CD4-positive, alpha-beta T cell treated with Interleukin-10 for 1 hour (primary cell): ENCODE measurements at regions not wholly inside any gene's neighbourhood (a gene's known extent, or its start where the extent isn't known, plus 50 kb on each side); places are given as distances from the start of the nearest gene placed in this dataset.

Experiments
- DNase-seq: peaks from one replicate; pipeline ENCODE4 v3.0.0-alpha.2; 2020

- no peak for DNase-seq
Measured at GRCh38 chr20:19930426-19930825, 86.7 kb upstream of the NAA20 start.

GRCh38 chr20:19932170-19932667 is 84.9 kb upstream of the NAA20 start:
- no peak for DNase-seq

DNA sequence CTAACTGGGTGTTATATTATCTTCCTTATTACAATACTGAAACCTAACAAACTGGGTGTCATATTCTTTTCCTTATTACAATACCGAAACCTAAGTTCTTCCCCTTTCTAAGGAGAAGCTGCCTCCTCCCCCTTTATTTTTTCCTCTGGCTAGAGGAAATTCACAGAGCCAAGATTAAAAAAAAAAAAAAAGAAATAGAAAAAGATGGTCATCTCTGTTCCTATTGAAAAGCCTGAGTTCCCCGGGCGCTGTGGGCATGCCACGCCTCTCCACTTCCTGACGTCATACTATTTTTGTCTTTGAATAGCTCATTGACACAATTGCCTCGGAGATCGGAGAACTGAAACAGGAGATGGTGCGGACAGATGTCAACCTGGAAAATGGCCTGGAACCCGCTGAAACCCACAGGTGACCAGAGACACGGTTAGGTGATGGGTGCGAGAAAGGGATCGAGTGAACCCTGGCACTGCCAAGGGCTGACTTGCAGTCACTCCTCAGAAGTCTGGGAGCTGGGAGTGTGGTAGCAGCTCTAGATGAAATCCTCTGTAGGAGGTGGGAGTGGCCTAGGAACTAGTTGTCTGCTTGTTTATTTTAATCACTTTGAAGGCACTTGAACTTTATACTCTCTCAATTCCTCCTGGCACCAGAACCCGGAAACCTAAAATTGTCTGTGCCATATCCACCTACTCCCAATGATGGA is 82.2 kb upstream of the NAA20 start:
- peak; percentile 34 for DNase-seq

- no peak for DNase-seq
Measured at GRCh38 chr20:19935842-19936241, 81.3 kb upstream of the NAA20 start.

- DNase-seq = no peak
Measured at GRCh38 chr20:19936466-19937200, 80.5 kb upstream of the NAA20 start.

DNA sequence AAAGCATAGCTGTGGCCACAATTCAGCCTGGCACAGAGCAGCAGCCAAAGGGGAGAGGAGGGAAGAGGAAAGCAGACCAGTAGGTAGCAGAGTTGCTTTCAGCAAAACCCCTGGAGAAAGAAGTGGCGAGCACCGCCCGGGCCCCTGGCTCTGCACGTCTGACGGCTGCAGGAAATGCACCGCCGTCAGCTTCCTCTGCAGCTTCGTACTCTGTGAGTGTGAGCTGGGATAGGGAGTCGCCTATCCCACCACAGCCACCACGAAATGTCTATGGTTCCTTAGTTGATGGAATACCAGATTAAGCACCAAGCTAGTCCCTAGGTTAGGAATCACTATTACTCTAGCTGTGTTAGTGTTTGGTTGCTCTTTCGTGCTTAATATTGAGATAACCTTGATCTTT is 79.9 kb upstream of the NAA20 start:
- DNase-seq = no peak

GRCh38 chr20:19937651-19938420 is 79.3 kb upstream of the NAA20 start:
- DNase-seq = peak; percentile 19

DNA sequence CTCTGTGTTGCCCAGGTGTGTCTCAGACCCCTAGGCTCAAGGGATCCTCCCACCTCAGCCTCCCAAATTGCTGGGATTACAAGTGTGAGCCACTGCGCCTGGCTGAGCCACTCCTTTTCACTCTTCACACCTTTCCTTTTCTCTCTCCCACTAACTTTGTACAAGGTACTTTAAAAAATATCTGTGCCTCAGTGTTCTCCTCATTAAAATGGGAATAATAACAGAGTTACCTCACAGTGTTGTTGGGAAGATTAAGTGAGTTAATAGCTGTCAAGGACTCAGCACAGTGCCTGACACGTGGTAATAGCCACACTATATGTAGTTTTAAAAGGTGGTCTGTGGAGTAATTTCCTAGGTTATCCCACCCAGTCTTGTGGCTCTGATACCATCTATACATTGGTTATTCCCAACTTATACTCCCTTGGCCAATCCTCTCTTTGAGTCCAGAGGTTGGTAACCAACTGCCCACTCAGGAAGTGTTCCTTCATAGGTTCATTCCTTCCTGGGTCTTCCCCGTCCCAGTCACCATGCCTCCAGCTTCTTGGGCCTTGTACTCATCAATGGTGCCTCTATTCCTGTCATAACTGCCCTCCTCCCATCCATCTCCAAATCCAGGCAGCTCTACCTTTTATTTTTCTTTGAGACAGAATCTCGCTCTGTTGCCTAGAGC is 78.6 kb upstream of the NAA20 start:
- no peak for DNase-seq

- no peak for DNase-seq
Measured at GRCh38 chr20:19940988-19941460, 76.1 kb upstream of the NAA20 start.

- DNase-seq = no peak
Measured at GRCh38 chr20:19942611-19943010, 74.6 kb upstream of the NAA20 start.

DNA sequence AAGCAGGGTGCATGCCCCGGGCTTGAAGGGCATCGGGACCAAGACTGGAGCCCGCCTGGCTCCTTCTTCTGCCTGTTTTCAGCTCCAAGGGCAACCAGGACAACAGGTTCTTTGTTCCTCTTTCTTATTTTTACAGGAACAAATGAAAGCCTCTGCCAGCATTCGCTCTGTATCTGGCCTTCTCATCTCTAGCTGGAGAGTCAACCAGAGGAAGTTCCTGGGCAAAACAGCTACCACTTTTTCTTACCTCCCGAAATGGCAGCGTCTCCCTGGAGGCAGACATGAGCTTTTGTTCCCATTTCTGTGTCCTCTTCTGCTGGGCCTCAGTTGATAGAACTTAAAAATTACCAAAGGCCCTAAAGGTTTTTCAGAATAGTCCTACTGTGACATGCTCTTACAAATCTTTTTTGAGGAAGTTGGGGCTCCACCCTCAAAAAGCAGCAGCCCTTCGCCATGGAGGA is 74.1 kb upstream of the NAA20 start:
- no peak for DNase-seq

DNA sequence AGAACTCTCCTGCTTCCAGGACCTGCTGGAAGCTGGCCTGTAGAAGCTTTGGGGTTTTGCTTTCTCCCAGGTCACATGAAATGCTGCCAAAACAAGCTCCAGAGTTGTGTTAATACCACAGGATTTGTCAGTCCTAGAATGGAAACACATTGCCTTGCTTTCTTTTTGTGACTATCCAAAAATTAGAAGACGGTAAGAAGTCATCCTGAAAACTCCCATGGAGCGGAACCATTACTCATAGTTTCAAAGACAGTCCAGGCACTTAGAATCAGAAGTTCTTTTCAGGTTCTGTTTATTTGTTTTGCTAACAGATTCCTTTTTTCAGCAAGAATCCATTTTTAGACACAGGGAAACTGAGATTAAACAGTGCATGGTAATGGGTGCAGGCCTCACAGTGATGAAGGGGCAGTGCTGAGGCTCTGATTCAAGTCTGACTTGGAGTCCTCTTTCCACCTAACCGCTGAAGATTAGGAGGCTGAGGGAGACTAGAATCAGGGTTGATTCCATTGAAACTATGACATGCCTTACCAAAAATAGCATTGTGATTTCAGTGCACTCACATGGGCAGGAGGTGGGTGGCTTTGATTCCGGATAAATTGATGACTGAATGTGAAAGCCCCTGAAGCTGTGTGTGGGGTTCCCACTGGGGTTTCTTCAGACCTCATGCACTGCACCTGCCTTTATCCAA is 72.2 kb upstream of the NAA20 start:
- no peak for DNase-seq

DNA sequence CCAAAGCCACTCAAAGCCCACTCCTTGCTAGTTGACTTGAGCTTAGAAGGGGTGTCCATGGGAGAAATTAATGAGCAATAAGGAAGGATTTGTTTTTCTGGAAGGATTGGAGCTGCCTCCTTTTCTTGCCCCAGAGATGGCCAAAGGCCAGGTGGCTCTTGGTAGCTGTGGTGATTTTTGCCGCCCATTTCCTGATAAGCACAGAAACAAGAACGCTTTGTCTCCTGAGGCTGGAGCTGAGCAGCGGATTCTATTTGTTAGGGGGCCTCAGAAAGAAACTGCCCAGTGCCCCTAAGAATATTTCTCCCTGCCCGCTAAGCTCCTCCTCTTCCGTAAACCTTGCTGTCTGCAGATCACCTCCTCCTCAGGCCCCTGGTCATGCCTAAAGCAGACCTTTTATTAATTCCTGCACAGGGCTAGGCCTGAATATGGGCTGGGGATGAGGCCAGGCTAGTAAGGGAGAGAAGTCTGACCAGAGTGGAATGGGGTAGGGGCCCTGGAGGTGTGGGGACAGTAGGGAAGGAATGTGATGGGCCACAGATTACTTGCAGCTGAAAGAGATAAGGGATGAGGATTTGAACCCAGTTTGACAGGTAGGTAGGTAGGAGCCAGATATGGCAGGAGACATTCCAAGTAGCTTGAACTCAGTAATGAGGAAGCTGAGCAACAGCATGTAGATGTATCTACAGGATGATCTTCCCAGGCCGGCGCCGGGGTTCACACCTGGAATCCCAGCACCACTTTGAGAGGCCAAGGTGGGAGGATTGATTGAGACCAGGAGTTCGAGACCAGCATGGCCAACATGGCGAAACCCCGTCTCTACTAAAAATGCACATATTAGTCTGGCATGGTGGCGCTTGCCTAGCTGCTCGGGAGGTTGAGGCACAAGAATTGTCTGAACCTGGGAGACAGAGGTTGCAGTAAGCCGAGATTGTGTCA is 71.2 kb upstream of the NAA20 start:
- DNase-seq = no peak

- DNase-seq = no peak
Measured at GRCh38 chr20:19947611-19948264, 69.4 kb upstream of the NAA20 start.

GRCh38 chr20:19949195-19949867 is 67.8 kb upstream of the NAA20 start:
- DNase-seq = no peak

- no peak for DNase-seq
Measured at GRCh38 chr20:19950042-19950441, 67.1 kb upstream of the NAA20 start.

DNA sequence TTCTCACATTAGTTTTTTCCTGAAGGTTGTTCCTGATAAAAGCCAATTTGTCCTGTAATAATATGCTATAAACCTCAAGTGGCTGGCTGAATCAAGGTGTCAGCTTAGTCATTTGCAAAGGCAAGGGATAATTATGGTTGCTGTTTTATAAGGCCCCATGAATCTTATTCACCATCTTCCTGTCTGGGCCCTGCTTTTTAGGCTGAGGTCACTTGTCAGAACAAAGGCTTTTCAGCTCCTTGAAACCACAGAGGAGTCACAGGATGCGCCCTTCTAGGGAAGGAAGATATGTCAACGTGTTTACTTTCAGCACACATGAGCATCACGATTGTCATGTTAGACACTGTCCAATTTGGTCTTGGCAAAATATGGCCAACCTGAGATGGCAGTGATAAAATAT is 64.8 kb upstream of the NAA20 start:
- DNase-seq = no peak

- no peak for DNase-seq
Measured at GRCh38 chr20:19953606-19954005, 63.6 kb upstream of the NAA20 start.

- DNase-seq = no peak
Measured at GRCh38 chr20:19956976-19957375, 60.2 kb upstream of the NAA20 start.

DNA sequence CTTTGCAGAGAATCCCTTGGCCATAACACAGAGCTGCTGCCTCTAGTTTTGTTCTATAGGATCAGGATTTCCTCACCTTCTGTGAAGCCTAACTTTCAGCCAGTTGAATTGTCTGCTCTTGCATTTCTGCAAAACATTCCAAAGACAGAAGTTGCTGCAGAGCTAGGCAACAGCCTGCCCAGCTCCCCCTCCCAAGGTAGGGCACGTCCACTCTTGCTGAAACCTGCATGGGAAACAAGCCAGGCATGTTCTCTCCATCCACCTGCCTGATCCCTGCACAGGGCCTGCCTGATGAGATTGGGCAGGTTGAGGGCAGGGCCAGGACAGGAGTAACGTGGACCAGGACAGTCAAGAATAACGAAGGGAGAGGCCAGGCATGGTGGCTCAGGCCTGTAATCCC is 58.9 kb upstream of the NAA20 start:
- DNase-seq = no peak
